ENCODE measurements at regions not wholly inside any gene's neighbourhood (a gene's known extent, or its start where the extent isn't known, plus 50 kb on each side); places are given as distances from the start of the nearest gene placed in this dataset.
A peak's percentile ranks its signal among the peaks of the same experiment; 100 is the strongest.

DNA sequence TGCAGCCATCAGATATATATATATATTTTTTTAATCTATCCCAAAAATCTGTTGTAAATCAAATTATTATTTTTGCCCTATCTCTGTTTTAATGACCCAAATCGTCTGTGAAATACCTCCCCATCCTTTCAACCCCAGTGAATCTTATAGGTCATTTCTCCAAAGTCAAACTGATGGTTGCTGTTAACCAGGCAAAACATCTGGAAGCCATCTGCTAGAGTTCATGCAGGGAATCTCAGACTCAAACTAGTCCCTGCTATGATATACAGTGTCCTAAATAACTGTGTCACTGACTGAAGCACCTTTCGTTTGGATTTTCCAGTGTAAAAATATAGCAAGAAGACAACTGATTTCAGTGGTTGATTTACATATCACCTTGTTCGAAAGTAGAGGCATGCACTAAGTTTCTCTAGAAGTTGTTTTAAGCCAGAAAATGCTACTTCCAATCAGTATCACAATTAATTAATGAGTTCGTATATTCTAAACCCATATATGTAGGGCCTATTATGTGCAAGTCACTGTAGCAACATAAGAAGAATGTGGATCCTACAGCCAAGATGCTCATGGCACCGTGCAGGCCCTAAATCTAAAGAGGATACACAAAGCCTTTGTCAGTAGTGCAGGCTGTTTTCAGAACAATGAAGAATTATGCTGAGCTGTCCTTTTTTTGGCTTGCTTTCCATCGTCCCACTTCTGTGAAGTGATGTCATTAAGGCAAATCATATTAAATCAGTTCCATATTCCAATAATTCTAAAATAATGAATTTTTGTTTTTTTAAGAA lies 566.0 kb downstream of the STK39 start:
- no peak for DNase-seq (ENCODE audit: low read depth)
- no peak overlapping the region for H3K4me3 ChIP-seq (ENCODE audit: low read depth, low read length)
- TF ChIP-seq, protein P1, sequence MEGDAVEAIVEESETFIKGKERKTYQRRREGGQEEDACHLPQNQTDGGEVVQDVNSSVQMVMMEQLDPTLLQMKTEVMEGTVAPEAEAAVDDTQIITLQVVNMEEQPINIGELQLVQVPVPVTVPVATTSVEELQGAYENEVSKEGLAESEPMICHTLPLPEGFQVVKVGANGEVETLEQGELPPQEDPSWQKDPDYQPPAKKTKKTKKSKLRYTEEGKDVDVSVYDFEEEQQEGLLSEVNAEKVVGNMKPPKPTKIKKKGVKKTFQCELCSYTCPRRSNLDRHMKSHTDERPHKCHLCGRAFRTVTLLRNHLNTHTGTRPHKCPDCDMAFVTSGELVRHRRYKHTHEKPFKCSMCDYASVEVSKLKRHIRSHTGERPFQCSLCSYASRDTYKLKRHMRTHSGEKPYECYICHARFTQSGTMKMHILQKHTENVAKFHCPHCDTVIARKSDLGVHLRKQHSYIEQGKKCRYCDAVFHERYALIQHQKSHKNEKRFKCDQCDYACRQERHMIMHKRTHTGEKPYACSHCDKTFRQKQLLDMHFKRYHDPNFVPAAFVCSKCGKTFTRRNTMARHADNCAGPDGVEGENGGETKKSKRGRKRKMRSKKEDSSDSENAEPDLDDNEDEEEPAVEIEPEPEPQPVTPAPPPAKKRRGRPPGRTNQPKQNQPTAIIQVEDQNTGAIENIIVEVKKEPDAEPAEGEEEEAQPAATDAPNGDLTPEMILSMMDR (conservative IDR thresholded peaks at IDR 0.05; ENCODE audit: low read depth, low read length): no peak

DNA sequence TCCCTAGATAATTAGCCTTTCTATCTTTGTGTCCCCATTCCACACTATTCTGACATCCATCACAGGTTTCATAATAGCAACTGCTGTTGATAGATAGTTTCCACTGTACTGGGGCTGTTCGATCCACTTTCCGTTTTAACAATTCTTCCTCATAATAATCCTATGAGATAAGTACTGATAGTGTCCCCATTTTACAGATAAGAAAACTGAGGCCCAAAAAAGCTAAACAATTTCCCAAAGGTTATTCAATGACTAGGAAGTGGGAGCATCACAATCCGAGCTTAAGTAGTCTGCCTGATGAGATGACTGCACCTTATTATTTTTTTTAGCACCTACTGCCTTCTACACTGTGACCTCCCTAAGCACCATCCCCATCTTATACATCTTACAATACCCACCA lies 569.2 kb downstream of the STK39 start:
- no peak for DNase-seq (ENCODE audit: low read depth)
- TF ChIP-seq, protein P1 (conservative IDR thresholded peaks at IDR 0.05; ENCODE audit: low read depth, low read length): no peak
- H3K4me3 ChIP-seq (ENCODE audit: low read depth, low read length): no peak overlapping the region

DNA sequence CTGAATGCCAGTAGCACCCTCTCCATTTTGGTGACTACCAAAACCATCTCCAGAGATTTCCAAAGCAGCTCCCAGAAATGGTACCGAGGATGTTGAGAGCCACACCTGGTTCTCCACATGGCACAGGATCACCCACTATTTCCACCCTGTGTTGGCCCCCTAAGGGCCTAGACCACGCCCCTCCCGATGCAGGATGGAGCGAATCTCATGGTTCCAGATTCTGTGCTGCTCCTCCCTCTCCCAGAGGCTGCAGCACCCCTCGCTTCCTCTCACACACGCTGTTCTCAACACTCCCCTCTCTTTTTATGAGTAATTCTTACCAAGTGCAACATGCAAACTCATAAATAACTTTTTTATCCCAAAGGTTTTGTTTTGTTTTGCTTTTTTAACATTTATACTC lies 571.5 kb downstream of the STK39 start:
- TF ChIP-seq, protein P1 (conservative IDR thresholded peaks at IDR 0.05; ENCODE audit: low read depth, low read length): no peak
- H3K4me3 ChIP-seq (ENCODE audit: low read depth, low read length): no peak overlapping the region
- DNase-seq (ENCODE audit: low read depth): no peak

DNA sequence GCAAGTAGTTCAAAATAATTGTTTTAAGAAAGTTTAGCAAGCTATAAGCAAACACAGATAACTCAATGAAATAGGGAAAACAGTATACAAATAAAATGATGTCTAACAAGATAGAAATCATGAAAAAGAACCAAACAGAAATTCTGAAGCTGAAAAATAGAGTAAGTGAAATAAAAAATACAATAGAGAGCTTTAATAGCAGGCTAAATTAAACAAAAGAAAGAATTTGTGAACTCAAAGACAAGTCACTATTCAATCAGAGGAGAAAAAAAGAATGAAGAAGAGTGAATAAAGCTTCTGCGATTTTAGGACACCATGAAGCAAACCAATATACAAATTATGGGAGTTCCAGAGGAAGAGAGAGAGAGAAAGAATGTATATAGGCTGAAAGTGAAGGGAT lies 576.8 kb downstream of the STK39 start:
- no peak overlapping the region for H3K4me3 ChIP-seq (ENCODE audit: low read depth, low read length)
- TF ChIP-seq, protein P1 (conservative IDR thresholded peaks at IDR 0.05; ENCODE audit: low read depth, low read length): no peak
- no peak for DNase-seq (ENCODE audit: low read depth)

DNA sequence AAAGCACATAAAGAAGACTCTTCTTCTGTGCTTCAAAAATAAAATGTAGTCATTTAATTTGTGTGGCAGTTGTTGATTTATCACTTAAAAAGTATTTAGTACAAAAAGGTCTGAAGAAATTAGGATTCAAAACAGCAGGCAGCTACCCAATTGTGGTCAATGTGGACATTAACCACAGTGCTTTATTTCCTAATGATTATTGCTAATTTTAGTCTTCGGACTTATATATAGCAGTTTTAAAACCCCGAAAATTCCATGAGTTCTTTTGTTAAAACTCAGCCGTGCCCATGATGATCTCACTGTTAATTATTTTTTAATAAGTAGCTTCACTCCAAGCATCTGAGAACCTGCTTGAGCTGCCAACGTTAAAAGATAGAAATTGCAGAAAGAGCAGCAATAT lies 594.3 kb downstream of the STK39 start:
- peak; percentile 26 for DNase-seq (ENCODE audit: low read depth)
- TF ChIP-seq, protein P1 (conservative IDR thresholded peaks at IDR 0.05; ENCODE audit: low read depth, low read length): no peak
- H3K4me3 ChIP-seq (ENCODE audit: low read depth, low read length): no peak overlapping the region

DNA sequence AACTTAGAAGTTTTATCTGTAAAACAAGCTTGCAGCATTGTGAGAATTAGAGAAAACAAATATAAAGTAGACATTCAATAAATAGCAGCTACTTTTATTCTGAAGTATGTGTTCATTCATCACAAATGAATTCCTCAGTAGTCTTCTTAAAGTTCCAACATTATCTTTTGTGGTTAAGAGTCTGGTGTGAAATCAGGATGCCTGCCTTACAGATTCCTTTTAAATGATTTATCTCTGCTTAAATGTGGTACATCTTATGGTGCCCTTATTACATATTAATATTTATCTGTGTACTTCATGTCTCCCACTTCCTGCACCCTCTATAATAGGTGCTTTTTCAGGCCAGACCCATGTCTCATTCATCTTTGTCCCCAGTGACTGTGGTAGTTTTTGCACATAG lies 595.0 kb downstream of the STK39 start:
- DNase-seq (ENCODE audit: low read depth): peak; percentile 68
- no peak overlapping the region for H3K4me3 ChIP-seq (ENCODE audit: low read depth, low read length)
- TF ChIP-seq, protein P1 (conservative IDR thresholded peaks at IDR 0.05; ENCODE audit: low read depth, low read length): no peak
